GM21528 (cell line): ENCODE measurements at regions not wholly inside any gene's neighbourhood (a gene's known extent, or its start where the extent isn't known, plus 50 kb on each side); places are given as distances from the start of the nearest gene placed in this dataset.

Experiments
- ATAC-seq: cut with Tn5 transposase; IDR thresholded peaks from one replicate; pipeline ENCODE4 v1.9.1; 2021; ENCODE audit warnings: mild to moderate bottlenecking, moderate library complexity; ENCODE audit not compliant: unreplicated experiment, low FRiP score

- no peak for ATAC-seq
Measured at GRCh38 chr2:122873951-122874350, 1118.5 kb downstream of the TSN start.

DNA sequence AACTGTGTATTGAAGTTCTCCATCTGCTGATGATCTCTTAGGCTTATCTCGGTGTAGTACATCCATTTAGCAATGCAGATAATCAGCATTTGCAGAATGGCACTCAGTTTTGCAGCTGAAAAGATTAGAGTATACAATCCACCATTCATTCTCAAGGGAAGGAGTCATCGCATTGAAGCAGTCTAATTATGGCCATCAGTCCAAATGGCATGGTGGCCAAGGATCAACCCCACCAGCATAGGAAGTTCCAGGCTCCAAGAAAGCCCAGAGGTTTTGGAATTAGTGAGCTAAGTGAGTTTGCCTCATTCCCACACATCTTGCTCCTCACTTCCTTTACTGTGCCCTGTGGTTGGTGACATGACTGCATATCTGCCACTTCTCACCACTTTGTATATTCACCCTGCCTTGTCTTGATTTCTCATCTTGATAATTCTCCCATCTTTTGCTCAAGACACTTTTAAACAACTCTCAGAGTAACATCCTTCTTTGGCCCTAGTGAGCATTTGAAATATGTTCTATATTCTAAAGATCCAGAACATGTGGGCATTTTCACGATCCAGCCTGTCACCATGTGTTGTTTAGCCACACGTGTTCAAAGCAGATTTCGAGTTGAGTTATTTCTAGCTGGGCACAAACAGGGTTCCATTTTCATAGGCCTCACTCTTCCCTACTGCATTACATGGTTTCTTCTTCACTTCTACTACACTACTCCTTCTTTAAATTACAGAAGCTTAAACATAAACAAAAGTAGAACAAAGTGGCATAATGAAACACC, 1119.8 kb downstream of the TSN start:
- ATAC-seq: no peak

GRCh38 chr2:122883849-122884248, 1128.4 kb downstream of the TSN start:
- no peak for ATAC-seq

GRCh38 chr2:122884889-122885288, 1129.4 kb downstream of the TSN start:
- no peak for ATAC-seq

DNA sequence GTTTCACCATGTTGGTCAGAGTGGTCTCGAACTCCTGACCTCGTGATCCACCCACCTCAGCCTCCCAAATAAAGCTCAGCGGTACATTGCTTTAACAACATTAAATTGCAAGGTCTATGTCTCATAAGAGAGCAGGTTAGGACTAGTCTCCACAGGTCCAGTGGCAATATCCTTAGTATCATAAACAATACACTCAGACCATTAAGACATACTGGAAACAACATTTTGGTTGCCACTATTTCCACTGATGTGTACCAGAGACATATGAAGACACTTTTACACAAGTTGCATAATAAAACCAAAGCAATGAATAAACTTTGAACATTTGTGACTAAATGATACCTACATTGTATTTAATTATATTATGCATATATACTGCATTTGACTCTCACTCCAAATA, 1130.0 kb downstream of the TSN start:
- ATAC-seq: no peak

DNA sequence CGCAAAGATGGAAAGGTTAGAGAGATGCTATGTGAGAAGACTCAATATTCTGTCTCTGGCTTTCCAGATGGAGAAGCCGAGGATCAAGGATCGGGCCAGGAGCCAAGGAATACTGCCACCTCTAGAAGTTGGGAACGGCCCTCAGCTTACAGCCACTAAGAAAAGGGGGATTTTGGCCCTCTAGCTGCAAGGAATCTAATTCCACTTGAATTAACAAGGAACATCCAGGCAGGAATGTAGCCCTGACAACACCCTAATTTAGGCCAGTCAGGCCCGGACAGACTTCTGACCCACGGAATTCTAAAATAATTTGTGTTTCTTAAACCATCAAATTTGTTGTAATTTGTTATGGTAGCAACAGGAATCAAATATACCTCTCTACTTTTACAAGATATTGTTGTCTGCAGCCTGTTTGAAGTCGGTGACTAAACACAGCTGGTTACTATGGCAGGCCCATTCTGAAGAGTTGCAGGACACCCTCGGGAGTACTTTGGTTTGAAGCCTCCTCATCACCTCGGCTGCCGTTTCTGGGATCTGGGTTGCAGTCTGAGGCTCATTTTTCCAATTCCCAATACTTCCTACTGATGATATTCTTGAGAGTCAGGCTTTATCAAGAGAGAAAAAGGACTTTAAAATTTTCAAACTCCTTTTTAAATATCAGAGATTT, 1131.2 kb downstream of the TSN start:
- no peak for ATAC-seq

- ATAC-seq: no peak
Measured at GRCh38 chr2:122899614-122900013, 1125.5 kb upstream of the CNTNAP5 start.

GRCh38 chr2:122905431-122905830, 1119.7 kb upstream of the CNTNAP5 start:
- ATAC-seq: no peak

DNA sequence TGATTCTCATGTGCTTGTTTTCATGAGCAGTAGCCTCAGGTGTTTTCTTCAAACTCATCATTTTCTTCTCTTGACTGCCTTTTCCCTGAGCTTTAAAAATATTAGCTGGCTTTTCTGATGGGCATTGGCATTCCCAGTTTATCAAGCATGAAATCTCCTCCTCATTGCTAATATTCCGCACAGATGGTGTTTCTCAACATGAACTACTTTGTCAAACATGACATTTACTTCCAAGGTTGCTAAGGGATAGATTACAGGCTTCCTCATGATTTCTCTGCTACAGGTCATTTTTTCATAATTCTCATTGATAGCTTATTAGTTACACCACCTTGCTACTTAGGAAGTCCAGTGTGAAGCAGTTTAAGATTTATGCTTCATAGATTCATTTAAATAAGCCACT, 1116.9 kb upstream of the CNTNAP5 start:
- ATAC-seq: no peak

DNA sequence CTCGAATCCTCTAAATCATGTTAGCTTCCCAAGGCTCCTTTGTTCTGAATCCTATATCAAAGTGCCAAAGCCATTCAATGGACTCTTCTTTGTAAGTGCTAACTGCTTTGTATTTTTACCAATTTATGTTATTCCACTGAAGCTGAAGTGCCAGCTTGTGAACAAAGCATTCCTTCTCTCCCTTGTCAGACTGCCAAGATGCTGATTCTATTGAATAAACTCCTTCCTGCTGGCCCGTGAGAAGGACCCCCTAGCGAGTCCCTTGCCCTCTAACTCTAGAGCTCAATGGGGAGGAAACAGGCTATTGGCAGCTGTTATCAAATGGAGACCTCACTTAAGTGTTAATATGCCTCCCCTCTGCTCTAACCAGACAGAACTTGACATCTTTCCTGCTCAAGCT, 1097.9 kb upstream of the CNTNAP5 start:
- no peak for ATAC-seq

- no peak for ATAC-seq
Measured at GRCh38 chr2:122927710-122928557, 1097.2 kb upstream of the CNTNAP5 start.

- ATAC-seq: no peak
Measured at GRCh38 chr2:122929347-122929746, 1095.7 kb upstream of the CNTNAP5 start.

GRCh38 chr2:122935506-122935905, 1089.6 kb upstream of the CNTNAP5 start:
- ATAC-seq: no peak

- no peak for ATAC-seq
Measured at GRCh38 chr2:122939796-122940195, 1085.3 kb upstream of the CNTNAP5 start.

- no peak for ATAC-seq
Measured at GRCh38 chr2:122949523-122949922, 1075.6 kb upstream of the CNTNAP5 start.

- no peak for ATAC-seq
Measured at GRCh38 chr2:122955776-122956175, 1069.3 kb upstream of the CNTNAP5 start.

- ATAC-seq: no peak
Measured at GRCh38 chr2:122960759-122961641, 1064.1 kb upstream of the CNTNAP5 start.

GRCh38 chr2:122966461-122966860, 1058.6 kb upstream of the CNTNAP5 start:
- ATAC-seq: no peak

- ATAC-seq: no peak
Measured at GRCh38 chr2:122977580-122977979, 1047.5 kb upstream of the CNTNAP5 start.

- ATAC-seq: no peak
Measured at GRCh38 chr2:122980671-122981070, 1044.4 kb upstream of the CNTNAP5 start.
